ENCODE measurements at regions not wholly inside any gene's neighbourhood (a gene's known extent, or its start where the extent isn't known, plus 50 kb on each side); places are given as distances from the start of the nearest gene placed in this dataset.

DNA sequence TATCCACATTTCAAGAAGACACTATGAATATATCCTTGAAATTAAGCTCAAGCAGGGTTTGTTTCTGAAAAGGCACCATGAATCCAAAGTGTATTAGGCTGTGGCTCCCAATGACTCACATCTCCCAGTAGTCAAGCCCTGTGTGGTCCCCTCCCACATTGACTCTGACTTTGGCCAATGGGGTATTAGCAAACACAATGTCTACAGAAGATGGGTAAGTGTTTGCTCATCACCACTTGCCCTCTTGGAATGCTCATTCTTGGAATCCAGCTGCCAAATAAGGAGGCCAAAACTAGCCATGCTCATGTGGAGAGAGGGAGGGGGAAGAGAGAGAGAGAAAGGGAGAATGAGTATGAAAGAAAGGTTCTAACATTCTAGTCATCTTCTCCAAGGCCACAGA, 490.0 kb downstream of the TXNL1 start:
- no peak overlapping the region for H3K4me3 ChIP-seq (ENCODE audit: low read length)
- H3K27me3 ChIP-seq (ENCODE audit: insufficient read depth, low read length), result no peaks in the 10 kb centered on the region
- no peaks in the 10 kb centered on the region for H3K4me1 ChIP-seq (ENCODE audit: insufficient read depth, low read length)
- no peaks in the 10 kb centered on the region for H3K9me3 ChIP-seq (ENCODE audit: low read depth, low read length)

DNA sequence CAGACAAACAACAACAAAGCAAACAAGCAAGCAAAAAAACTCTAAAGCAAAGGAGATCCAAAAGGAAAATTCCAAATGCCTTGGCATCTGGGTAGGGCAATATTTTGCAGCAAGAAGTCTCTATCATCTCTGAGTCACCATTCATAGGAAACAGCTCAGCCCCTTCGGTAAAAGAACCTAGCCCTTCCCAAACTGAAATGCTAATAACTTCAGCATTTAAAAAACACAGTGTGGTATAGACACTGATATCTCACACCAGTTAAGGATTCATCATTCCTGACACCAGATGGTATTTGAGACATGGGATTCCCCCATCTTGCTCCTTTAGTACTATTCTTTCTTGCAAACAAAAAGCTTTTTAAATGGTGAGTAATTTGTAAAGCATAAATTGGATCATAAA, 491.8 kb downstream of the TXNL1 start:
- no peaks in the 10 kb centered on the region for H3K9me3 ChIP-seq (ENCODE audit: low read depth, low read length)
- H3K27me3 ChIP-seq (ENCODE audit: insufficient read depth, low read length), result no peaks in the 10 kb centered on the region
- H3K4me3 ChIP-seq (ENCODE audit: low read length), result no peak overlapping the region
- H3K4me1 ChIP-seq (ENCODE audit: insufficient read depth, low read length), result no peaks in the 10 kb centered on the region

DNA sequence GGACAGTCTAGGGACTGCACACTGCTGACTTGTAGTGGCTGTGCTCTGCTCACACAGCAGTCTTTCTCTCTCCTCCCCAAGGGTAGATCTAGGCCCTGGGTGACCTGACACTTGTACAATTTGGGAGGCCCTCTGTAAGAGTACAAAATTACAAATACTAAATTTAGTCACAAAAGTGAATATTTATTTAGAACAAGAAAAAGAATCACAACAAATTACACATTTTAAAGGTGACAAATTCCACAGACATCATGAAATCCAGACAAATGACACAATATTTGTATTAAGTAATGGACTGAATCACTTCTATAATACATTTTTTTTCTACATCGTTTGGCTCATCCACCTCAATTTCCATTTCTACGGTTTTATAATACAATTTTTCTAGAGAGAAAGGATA, 496.4 kb downstream of the TXNL1 start:
- Histone ChIP-seq H3K9me3 (ENCODE audit: low read depth, low read length) (no peaks in the 10 kb centered on the region), H3K4me3 (ENCODE audit: low read length) (no peak overlapping the region), H3K4me1 (ENCODE audit: insufficient read depth, low read length) (no peaks in the 10 kb centered on the region), H3K27me3 (ENCODE audit: insufficient read depth, low read length) (no peaks in the 10 kb centered on the region)

DNA sequence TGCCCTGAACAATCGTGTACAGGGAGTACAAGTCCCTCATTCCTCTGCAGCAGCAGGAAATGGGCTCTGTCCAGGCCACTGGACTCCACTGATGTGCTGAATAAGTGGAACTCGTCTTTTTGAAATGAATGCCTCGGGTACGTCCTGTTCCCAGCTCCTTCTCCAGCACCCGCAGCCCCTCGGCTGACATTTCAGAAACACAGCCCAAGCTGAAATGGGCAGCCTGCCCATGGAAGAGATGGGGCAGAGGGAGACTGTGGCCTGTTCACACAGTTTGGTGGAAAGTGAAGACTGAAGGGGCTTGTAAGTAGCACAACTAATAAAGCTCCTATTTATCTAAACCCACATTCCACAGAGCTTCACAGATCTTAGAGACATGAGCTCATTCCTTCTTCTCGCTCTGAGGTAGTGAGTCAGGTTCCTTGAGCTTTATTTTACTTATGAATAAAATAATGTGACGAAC, 498.6 kb downstream of the TXNL1 start:
- Histone ChIP-seq H3K9me3 (ENCODE audit: low read depth, low read length) (no peaks in the 10 kb centered on the region), H3K4me3 (ENCODE audit: low read length) (no peak overlapping the region), H3K4me1 (ENCODE audit: insufficient read depth, low read length) (no peaks in the 10 kb centered on the region), H3K27me3 (ENCODE audit: insufficient read depth, low read length) (no peaks in the 10 kb centered on the region)

DNA sequence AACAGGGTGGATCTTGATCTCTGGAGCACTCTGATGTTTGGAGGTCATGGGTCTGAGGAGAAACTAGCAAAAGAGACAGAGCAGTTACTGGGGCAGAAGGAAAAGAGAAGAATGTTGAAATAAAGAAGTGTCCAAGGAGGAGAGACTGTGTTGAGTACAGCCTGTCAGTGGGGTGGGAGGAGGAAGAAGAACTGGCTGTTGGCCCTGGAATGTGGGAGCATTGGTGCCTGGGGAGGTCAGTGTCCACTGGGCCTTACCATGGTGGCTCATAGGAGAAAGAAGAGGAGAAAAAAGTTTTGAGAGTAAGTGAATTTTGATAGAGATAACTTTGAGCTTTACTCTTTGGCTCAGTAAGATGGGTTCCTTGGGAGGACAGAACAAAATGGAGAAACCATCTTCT, 499.0 kb downstream of the TXNL1 start:
- no peak overlapping the region for H3K4me3 ChIP-seq (ENCODE audit: low read length)
- H3K9me3 ChIP-seq (ENCODE audit: low read depth, low read length), result no peaks in the 10 kb centered on the region
- H3K4me1 ChIP-seq (ENCODE audit: insufficient read depth, low read length), result no peaks in the 10 kb centered on the region
- H3K27me3 ChIP-seq (ENCODE audit: insufficient read depth, low read length), result no peaks in the 10 kb centered on the region

DNA sequence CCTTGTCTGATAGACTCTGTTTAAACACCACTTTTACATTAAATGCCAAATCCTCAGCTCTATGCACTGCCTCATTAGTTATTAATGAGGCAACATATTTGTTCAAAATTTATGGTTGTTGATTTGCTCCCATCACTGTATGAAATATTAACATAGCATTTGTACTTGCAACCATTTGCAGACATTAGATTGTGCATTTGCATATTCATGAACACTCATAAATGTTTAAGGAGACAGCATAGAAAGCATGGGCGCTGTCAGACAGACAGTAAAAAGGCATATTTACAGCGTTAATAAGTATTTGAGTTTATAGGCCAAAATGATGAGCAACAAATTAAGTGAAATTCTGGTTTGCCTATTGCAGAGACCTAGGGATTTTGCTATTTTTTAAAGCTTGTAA, 502.3 kb downstream of the TXNL1 start:
- no peaks in the 10 kb centered on the region for H3K9me3 ChIP-seq (ENCODE audit: low read depth, low read length)
- H3K4me1 ChIP-seq (ENCODE audit: insufficient read depth, low read length), result no peaks in the 10 kb centered on the region
- no peaks in the 10 kb centered on the region for H3K27me3 ChIP-seq (ENCODE audit: insufficient read depth, low read length)
- no peak overlapping the region for H3K4me3 ChIP-seq (ENCODE audit: low read length)

DNA sequence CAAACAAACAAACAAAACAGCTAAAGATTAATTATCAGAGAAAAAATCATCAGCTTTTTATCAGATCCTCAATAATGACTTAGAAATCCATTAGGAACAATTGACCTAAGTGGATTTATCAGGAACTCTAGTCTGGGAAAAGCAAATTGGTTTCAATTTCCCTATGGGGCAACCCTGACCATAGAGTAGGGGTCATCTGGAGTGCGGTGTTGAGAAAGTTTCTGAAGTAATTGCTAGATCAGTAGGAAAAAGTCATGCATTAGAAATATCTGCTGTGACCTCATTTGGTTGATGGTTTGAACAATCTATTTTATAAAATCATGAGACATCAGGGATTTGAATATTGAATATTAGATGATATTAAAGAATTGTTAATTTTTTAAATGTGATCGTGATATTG, 507.9 kb downstream of the TXNL1 start:
- Histone ChIP-seq H3K4me3 (ENCODE audit: low read length) (no peak overlapping the region), H3K9me3 (ENCODE audit: low read depth, low read length) (no peaks in the 10 kb centered on the region), H3K27me3 (ENCODE audit: insufficient read depth, low read length) (no peaks in the 10 kb centered on the region), H3K4me1 (ENCODE audit: insufficient read depth, low read length) (no peaks in the 10 kb centered on the region)

DNA sequence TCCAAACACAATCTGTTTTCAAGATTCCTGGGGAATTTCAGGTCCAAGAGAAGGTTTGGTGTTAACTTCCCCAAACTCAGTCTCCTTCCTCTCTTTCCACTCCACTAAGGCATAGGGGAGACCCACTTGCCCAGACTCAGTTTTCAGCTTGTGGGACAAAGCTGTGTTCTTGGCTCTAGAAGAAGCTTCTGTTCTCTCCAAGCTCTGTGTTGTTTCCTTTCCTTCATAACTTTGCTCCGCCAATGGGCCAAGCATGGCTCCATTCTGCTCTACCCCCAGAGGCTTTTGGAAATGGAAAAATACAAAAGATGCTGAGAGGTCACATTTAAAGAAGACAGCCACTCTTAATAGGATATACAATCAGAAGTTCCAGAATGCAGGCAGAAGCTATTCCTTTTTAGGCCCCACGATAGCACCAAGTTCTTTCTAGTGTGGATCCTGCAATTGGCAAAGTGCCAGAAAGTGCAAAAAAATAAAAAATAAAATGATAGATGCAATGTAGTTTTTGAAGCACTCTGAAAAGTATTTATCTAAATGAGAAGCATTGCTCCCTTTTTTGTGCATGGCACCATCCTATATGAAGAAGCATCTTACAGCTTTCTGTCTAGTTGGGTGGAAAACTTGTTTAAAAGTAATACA, 510.1 kb downstream of the TXNL1 start:
- H3K27me3 ChIP-seq (ENCODE audit: insufficient read depth, low read length), result no peaks in the 10 kb centered on the region
- H3K4me3 ChIP-seq (ENCODE audit: low read length), result no peak overlapping the region
- H3K9me3 ChIP-seq (ENCODE audit: low read depth, low read length), result no peaks in the 10 kb centered on the region
- no peaks in the 10 kb centered on the region for H3K4me1 ChIP-seq (ENCODE audit: insufficient read depth, low read length)

DNA sequence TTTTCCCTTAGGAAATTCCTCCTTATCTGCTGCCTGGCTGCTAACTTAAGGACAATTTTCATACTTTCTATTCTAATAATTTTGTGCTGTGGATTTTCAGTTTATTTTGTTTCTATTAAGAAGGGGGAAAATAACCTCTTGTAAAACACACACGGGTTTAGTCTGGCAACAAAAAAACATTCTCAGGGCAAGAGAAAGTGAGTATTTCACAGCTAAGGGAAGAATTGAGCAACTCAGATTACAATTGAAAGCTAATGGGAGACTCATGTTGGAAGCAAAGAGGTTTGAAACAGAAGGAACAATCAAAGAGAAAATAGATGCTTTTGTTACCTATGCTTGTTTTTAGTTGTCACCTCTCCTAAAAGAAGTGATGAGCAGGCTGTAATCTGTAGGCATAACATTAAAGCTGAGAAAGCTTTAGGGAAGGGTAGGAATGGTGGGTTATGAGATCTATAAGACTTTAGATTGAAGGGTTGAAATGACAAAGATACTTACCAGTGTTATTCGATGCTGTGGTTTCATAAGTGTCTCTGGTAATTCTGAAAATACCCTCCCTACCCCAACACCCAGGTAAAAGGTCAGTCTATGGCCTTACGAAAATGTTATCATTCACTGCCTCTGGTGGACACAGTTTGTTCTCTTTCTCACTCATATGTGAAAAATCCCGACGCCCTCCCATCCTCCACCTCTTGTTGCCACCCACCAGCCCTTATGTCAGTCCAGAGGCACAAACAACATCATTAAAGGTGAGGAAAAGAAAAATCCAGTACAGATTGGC, 510.9 kb downstream of the TXNL1 start:
- Histone ChIP-seq H3K9me3 (ENCODE audit: low read depth, low read length) (no peaks in the 10 kb centered on the region), H3K27me3 (ENCODE audit: insufficient read depth, low read length) (no peaks in the 10 kb centered on the region), H3K4me3 (ENCODE audit: low read length) (no peak overlapping the region), H3K4me1 (ENCODE audit: insufficient read depth, low read length) (no peaks in the 10 kb centered on the region)

DNA sequence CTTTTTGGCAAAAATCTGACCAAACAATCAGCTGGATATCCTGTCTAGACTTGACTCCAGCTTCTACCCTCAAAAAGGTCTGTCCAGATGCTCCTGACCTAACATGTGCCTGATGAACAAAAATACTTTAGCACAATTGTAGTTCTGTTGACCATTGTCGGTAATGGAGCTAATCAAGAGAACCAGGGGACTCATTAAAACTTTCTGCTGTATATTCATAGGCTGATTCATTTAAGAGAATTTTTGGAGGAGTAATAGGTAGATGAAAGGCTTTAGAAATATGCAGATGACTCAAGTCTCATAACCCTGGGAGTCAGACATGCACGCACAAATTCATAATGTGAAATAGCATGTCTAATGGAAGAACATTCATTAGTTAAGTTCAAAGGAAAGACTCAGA, 514.2 kb downstream of the TXNL1 start:
- Histone ChIP-seq H3K27me3 (ENCODE audit: insufficient read depth, low read length) (no peaks in the 10 kb centered on the region), H3K4me3 (ENCODE audit: low read length) (no peak overlapping the region), H3K4me1 (ENCODE audit: insufficient read depth, low read length) (no peaks in the 10 kb centered on the region), H3K9me3 (ENCODE audit: low read depth, low read length) (no peaks in the 10 kb centered on the region)

DNA sequence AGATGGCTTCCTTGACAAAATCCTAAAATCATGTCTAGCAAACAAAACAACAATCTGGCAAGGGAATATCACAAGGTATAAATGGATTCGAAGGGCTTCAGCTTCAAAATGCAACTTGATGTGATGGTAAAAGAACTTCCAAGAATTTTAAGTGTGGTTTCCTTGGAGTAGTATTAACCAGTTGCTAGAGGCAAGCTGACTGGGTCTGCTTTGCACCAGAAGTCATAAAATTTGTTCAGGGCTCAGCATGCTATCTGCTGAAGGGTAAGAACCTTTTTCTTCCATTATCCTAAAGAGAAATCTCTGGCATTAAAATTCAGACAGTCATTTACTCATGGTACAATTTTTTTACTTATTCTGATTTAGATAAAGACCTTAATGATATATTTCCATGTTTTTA, 516.7 kb downstream of the TXNL1 start:
- no peaks in the 10 kb centered on the region for H3K9me3 ChIP-seq (ENCODE audit: low read depth, low read length)
- H3K4me3 ChIP-seq (ENCODE audit: low read length), result no peak overlapping the region
- H3K27me3 ChIP-seq (ENCODE audit: insufficient read depth, low read length), result no peaks in the 10 kb centered on the region
- H3K4me1 ChIP-seq (ENCODE audit: insufficient read depth, low read length), result no peaks in the 10 kb centered on the region

DNA sequence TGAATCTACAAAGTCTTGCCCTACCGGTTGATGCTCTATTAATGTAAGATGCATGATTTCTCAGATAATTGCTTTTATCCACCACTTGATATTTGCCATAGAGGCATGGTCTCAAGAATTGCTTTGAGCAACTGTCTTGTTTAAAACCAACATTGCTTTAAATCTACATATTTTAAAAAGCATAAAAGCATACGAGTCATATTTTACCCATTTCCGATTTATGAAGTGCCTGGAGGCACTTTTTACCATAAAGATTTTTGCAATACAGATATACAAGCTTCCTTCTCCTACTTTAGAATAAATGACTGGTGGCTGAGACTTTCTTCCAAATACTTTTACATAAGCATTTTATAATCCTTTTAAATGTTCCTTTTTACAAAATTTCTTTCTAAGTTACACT, 517.6 kb downstream of the TXNL1 start:
- Histone ChIP-seq H3K4me1 (ENCODE audit: insufficient read depth, low read length) (peaks cover under 1% of the 10 kb centered on the region), H3K27me3 (ENCODE audit: insufficient read depth, low read length) (no peaks in the 10 kb centered on the region), H3K4me3 (ENCODE audit: low read length) (no peak overlapping the region), H3K9me3 (ENCODE audit: low read depth, low read length) (no peaks in the 10 kb centered on the region)

DNA sequence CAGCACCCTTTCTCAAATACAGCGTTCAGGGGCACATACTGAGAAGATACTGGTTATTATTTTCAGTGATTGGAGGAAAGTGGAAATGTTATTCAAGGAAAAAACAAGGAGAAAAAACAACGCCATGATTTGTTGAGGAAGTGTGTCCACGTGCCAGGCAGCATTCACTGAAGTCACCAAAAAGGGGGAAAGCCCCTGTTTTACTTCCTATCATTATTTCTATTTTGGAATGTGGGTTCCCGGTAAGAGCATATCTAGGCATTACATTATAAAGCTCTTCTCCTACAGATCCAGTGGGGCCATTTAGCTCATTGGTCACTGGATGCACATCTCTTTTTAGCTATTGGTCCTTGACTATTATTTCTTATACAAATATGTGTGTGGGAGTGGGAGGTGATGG, 518.7 kb downstream of the TXNL1 start:
- Histone ChIP-seq H3K4me1 (ENCODE audit: insufficient read depth, low read length) (peaks cover 7% of the 10 kb centered on the region), H3K9me3 (ENCODE audit: low read depth, low read length) (no peaks in the 10 kb centered on the region), H3K27me3 (ENCODE audit: insufficient read depth, low read length) (no peaks in the 10 kb centered on the region), H3K4me3 (ENCODE audit: low read length) (no peak overlapping the region)

DNA sequence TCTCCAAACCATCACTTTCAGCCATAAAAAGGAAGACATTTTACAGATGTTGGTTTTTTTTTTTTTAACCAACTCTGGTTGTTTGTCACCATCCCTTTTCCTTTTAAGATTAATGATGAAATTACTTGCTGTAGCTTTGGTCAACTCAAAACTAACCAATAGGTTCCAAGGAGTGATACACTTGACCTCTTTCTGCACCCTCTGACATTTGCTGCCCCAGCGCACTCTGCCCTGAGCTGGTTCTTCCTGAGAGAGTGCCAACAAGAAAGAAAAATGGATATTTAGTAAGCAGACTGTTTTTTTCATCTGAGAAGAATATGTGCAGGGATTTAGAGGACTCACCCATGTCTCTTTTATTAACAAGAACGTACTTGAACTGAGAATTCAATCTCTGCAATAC, 520.0 kb downstream of the TXNL1 start:
- no peak overlapping the region for H3K4me3 ChIP-seq (ENCODE audit: low read length)
- H3K27me3 ChIP-seq (ENCODE audit: insufficient read depth, low read length), result no peaks in the 10 kb centered on the region
- H3K4me1 ChIP-seq (ENCODE audit: insufficient read depth, low read length), result peaks cover 7% of the 10 kb centered on the region
- no peaks in the 10 kb centered on the region for H3K9me3 ChIP-seq (ENCODE audit: low read depth, low read length)

DNA sequence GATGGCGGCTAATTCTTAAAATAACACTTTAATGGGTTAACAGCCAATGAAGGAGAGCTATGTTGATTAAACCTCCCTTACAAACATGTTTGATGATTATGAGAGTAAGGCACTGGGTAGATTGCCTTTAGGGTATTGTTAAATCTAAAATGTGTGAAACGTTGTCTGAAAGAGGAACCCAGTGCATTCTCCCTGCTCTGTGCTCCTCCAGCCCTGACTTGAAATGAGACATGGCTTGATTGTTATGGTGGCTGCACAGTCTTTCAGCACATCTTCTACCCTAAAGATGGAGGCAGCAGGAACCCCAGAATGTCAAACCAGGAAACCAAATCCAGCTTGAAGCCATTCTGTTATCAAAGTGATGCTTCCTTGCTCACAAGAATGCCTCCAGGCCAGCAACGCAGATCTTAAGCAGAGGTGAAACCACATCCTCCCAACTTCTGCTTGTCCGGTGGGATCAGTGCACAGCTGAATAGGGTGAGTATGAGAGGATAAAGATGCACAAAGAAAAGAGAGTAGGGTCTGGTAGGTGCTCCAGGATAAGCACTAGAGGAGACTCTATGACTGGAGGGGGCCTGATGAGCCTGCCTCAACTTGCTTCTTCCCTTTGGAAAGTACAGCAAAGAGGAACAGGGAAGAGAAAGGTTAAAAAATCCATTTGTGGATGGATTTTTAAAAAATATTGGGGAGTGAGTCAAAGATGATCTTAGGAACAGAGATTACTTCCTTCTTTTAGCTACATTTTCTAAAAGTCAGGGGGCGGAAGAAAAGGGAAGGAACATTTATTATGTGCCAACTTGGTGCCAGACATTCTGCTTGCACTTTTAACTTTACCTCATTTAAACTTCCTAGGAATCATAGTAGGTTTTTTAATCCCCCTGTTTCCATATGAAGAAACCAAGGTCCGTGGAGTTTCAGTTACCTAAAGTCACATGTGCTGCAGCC, 523.0 kb downstream of the TXNL1 start:
- Histone ChIP-seq H3K27me3 (ENCODE audit: insufficient read depth, low read length) (no peaks in the 10 kb centered on the region), H3K9me3 (ENCODE audit: low read depth, low read length) (no peaks in the 10 kb centered on the region), H3K4me3 (ENCODE audit: low read length) (no peak overlapping the region), H3K4me1 (ENCODE audit: insufficient read depth, low read length) (peaks cover 7% of the 10 kb centered on the region)
